ENCODE measurements at regions not wholly inside any gene's neighbourhood (a gene's known extent, or its start where the extent isn't known, plus 50 kb on each side); places are given as distances from the start of the nearest gene placed in this dataset.

DNA sequence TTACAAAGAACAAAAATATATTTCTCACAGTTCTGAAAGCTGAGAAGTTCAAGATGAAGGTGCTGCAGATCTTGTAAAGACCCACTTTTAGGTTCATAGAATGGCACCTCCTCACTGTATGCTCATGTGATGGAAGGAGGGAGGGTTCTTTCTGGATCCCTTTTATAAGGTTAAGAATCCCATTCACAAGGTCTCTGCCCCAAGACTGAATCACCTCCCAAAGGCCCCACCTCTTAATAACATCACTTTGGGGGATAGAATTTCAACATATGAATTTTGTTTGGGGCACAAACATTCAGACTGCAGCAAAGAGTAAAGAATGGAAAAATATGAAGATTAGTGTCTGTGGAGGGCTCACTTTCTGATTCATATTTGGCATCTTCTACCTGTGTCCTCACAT lies 77.1 kb upstream of the PRR16 start:
- TF ChIP-seq CTCF (IDR thresholded peaks at IDR 0.05) (no peak), POLR2A (IDR thresholded peaks at IDR 0.05) (no peak)
